ENCODE measurements at regions not wholly inside any gene's neighbourhood (a gene's known extent, or its start where the extent isn't known, plus 50 kb on each side); places are given as distances from the start of the nearest gene placed in this dataset.
"Not testable (repeated sequence)": the region's sequence is repeated elsewhere in the genome, so short reads cannot be mapped to it uniquely, and the experiment has no call there.

- DNase-seq = no peak
- intact Hi-C loops (cut with DNase I) = no loop called here
- no peak for ATAC-seq (ENCODE audit: poor library complexity)
Measured at GRCh38 chr3:74442068-74442467, 172.4 kb downstream of the CNTN3 start.

DNA sequence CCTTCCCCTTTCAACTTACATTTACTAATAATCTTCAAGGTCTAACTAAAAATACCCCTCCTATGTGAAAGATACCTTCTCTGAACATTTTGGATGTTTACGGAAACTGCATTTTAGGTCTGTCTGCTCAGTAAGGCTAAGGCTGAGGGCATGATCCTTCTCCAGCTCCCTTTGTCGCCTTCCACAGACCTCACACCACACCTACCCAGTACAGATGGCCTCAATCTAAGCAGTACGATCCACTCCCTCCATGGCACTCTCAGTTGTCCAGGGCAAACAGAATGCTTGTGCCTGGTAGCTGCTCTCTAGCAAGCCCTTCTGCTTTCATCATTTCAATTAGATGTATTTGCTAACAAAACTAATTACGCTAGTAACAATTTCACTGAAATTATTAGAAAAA, 178.3 kb downstream of the CNTN3 start:
- ATAC-seq (ENCODE audit: poor library complexity) (no peak), DNase-seq (no peak)
- intact Hi-C loops (cut with DNase I) = no loop called here

- ATAC-seq (ENCODE audit: poor library complexity) = no peak
- no peak for DNase-seq
- intact Hi-C loops (cut with DNase I) = no loop called here
Measured at GRCh38 chr3:74435631-74436030, 178.8 kb downstream of the CNTN3 start.

DNA sequence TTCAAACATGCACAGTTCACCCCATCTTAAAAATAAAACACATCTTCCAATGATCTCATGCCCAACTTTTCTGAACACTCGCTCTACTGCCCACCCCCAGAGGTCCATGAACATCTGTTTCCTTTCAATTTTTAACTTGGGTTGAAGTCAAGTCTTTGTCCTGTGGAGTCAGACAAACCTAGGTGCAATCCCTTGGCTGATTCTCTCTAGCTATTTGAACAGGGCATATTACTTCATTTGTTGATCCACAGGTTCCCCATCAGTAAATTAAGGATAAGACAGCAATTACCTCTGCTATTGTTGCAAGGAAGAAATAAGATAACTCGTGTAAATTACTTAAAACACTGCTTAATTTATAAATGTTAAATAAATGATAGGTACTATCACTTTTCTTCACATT, 180.1 kb downstream of the CNTN3 start:
- intact Hi-C loops (cut with DNase I) = no loop called here
- ATAC-seq (ENCODE audit: poor library complexity) = no peak
- no peak for DNase-seq

DNA sequence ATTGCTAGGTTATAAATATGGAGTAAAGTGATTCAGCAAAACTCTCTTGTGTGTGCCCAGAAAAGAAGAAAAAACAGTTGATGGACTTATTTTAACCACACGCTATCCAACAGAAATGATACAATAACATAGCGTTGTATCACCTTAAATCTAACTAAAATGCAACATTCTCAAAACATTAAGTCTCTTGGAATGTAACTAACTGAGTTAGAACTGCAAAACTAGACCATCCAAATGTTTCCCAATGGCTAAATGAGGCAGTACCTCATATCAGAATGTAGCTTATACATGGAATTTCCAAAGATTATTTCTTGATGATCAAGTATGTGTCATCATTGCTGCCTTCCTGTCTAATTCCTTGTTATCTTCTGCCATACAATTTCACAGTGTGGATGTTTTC, 187.9 kb downstream of the CNTN3 start:
- intact Hi-C loops (cut with DNase I) = no loop called here
- DNase-seq = no peak
- ATAC-seq (ENCODE audit: poor library complexity) = no peak

GRCh38 chr3:74423867-74424266, 190.6 kb downstream of the CNTN3 start:
- intact Hi-C loops (cut with DNase I) = no loop called here
- DNase-seq (no peak), ATAC-seq (ENCODE audit: poor library complexity) (no peak)

- no peak for ATAC-seq (ENCODE audit: poor library complexity)
- no peak for DNase-seq
- intact Hi-C loops (cut with DNase I) = no loop called here
Measured at GRCh38 chr3:74420538-74421124, 193.8 kb downstream of the CNTN3 start.

DNA sequence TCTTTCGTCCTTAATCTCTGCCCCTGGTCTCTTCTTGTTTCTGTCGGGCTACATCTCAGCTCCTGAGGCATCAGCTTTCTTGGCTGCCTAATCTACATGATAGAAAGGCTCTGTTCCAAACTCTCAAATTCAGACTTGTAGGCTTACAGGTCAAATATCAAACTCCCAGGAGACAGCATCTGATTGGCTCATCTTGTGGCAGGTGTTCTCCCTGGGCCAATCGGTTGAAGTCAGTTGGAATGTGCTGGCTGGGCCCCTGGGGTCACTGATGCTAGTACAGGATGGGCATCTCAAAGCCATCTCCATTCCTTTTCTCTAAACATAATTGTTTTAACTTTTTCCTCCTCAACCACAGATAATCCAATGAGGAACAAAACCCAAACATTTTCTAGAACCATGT, 198.7 kb downstream of the CNTN3 start:
- DNase-seq (no peak), ATAC-seq (ENCODE audit: poor library complexity) (no peak)
- intact Hi-C loops (cut with DNase I) = no loop called here

GRCh38 chr3:74413547-74414241, 200.8 kb downstream of the CNTN3 start:
- DNase-seq = no peak
- intact Hi-C loops (cut with DNase I) = no loop called here
- no peak for ATAC-seq (ENCODE audit: poor library complexity)

- ATAC-seq (ENCODE audit: poor library complexity) = no peak
- intact Hi-C loops (cut with DNase I) = no loop called here
- no peak for DNase-seq
Measured at GRCh38 chr3:74410276-74410941, 204.1 kb downstream of the CNTN3 start.

GRCh38 chr3:74409066-74409465, 205.4 kb downstream of the CNTN3 start:
- DNase-seq (no peak), ATAC-seq (ENCODE audit: poor library complexity) (no peak)
- intact Hi-C loops (cut with DNase I) = no loop called here

DNA sequence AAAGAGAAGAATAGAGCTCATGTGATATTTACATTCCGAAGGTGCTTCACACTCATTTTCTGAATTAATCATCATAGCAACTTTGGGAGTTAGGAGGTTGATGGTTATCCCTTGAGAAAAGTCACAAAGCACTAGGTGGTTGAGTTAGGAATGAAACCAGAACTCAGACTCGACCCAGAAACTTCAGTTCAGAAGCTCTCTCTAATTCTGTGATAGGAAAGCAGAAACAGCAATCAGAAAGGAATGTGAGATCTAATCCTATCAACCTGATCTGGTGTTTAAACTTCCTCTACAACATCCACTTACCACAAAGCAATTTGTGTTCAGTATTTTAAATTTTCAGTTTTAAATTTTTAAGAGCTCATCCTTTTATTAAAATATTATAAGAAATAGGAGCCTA, 211.2 kb downstream of the CNTN3 start:
- no peak for ATAC-seq (ENCODE audit: poor library complexity)
- intact Hi-C loops (cut with DNase I) = no loop called here
- no peak for DNase-seq

GRCh38 chr3:74402821-74403220, 211.6 kb downstream of the CNTN3 start:
- intact Hi-C loops (cut with DNase I) = no loop called here
- ATAC-seq (ENCODE audit: poor library complexity) (no peak), DNase-seq (no peak)

GRCh38 chr3:74393426-74393825, 221.0 kb downstream of the CNTN3 start:
- intact Hi-C loops (cut with DNase I) = no loop called here
- no peak for DNase-seq
- no peak for ATAC-seq (ENCODE audit: poor library complexity)

DNA sequence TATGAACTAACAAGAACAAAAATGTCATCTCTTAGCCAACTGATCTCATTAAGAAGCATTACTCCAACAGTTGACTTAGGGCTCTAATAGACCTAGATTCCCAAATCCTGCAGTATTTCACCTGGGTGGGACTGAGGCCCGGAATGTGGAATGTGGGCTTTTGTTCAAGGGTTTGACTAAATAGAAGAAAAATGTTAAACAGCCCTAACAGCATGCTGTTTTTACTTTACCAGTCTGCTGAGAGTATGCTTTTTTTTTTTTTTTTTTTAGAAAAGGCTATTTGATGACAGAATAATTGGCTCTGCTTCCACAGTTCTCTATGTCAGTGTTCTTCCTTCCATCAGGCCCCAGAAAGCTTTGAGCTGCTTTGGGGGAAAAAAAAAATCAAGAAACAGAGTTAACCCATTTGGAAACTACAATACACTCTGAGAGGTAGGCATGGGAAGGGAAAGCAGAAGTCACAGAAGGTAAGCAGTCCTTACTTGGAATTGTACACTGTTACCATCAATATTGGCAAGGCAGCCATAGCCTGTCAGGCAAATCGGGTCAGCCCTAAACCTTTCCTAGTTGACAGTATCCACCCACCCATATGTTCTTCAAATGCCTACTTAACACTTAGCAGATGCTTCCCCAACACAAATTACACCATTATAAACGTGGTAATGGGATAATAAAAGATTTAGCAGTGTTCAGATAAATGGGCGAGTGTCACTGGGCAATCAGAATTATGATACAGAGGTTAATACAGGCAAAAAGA, 224.2 kb downstream of the CNTN3 start:
- DNase-seq (no peak), ATAC-seq (ENCODE audit: poor library complexity) (no peak)
- intact Hi-C loops (cut with DNase I) = no loop called here

DNA sequence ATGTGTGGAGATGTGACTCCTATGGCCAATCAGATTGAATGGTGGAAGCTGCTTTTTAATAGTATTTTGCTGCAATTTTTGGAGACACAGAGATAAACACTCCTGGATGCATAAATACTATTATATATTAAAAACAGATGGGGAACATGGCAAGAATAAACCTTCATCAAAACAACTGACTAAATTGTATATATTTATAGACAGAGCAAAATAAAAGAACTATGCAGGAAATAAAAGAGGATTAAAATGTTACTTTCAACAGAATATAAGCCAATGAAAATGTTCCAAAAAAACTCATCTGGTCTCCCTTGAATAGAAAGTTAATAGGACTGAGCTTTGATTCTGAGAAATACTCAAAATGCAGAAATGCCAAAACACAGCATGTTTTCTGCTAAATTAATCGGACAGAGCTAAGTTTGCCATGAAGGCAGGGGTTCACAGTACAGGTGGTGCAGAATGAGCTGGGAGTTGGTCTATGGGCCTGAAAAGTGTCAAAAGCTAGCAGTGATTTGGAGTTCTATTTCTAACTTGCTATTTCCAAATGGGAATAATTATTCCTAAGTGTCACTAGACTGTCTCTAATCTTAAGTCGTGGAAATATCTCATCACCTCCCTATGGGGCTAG, 227.2 kb downstream of the CNTN3 start:
- DNase-seq (no peak), ATAC-seq (ENCODE audit: poor library complexity) (no peak)
- intact Hi-C loops (cut with DNase I) = no loop called here

DNA sequence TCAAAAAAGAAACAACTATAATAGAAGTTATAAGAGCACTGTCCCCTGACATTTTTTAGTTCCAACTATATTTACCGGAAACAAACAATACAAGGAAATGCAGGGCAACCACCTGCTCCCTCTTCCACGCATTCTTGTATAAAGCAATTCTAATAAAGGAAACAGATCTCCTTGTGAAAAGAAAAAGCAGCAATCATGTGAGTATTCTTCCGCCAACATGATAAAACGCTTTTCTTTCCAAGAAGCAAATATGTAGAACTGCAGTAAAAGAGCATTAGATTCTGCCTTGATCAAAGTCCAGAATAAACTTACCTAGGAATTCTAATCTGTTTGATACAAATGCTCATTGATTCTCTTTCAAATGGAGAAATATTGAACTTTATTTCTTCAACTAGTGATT, 230.3 kb downstream of the CNTN3 start:
- ATAC-seq (ENCODE audit: poor library complexity) = no peak
- intact Hi-C loops (cut with DNase I) = no loop called here
- DNase-seq = no peak

GRCh38 chr3:74377669-74378068, 236.8 kb downstream of the CNTN3 start:
- ATAC-seq (ENCODE audit: poor library complexity) (no peak), DNase-seq (no peak)
- intact Hi-C loops (cut with DNase I) = no loop called here

DNA sequence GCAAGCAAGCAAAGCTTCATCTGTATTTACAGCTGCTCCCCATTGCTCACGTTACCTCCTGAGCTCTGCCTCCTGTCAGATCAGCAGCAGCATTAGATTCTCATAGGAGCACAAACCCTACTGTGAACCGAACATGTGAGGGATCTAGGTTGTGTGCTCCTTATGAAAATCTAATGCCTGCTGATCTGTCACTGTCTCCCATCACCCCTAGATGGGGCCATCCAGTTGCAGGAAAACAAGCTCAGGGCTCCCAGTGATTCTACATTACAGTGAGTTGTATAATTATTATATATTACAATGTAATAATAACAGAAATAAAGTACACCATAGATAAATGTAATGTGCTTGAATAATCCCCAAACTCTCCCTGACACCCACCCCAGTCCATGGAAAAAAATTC, 238.1 kb downstream of the CNTN3 start:
- DNase-seq; intact Hi-C loops (cut with DNase I); ATAC-seq (ENCODE audit: poor library complexity): not testable (repeated sequence)
